NB4 (cell line): ENCODE measurements at regions not wholly inside any gene's neighbourhood (a gene's known extent, or its start where the extent isn't known, plus 50 kb on each side); places are given as distances from the start of the nearest gene placed in this dataset.

Experiments
- MAX ChIP-seq: IDR thresholded peaks from 2 replicates; pipeline ENCODE4 v1.6.1; 2011; ENCODE audit warnings: low read depth, low read length
- MYC ChIP-seq: IDR thresholded peaks from 2 replicates; pipeline ENCODE4 v1.6.1; 2011; ENCODE audit warnings: low read depth, low read length
- POLR2A ChIP-seq: IDR thresholded peaks from 2 replicates; pipeline ENCODE4 v1.6.1; 2011; ENCODE audit warnings: mild to moderate bottlenecking; ENCODE audit not compliant: insufficient read length; ENCODE audit errors: extremely low read depth
- TF ChIP-seq, protein P1 (sequence below): IDR thresholded peaks from one replicate; pipeline ENCODE4 v1.5.1; 2012; ENCODE audit warnings: low read depth, low read length

DNA sequence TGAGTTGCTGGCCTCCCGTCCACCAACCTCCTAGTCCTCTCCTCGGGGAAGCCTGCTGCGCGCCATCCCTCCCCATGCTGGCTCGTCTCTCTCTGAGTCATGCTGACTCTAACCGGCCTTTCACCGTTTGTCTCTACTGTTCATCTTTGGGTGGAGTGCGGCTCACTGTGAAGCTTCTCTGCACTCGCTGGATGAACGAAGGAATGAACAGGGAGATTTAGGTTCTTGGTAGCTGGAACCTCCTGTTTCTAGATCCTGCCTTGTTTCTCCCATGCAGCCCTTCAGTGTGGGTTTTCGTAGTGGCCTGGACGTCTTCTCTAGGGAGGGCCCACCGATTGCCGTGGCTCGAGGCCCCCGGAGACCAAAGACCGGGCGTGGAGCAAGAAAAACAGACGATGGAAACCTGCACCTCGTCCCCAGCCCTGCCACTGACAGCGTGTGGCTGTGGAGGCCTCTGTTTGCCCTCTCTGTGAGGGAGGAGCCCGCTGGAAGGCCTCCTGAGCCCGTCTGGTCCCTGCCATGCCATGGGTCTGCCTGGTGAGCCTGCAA, 227.6 kb upstream of the C1orf174 start:
- TF ChIP-seq, protein P1, sequence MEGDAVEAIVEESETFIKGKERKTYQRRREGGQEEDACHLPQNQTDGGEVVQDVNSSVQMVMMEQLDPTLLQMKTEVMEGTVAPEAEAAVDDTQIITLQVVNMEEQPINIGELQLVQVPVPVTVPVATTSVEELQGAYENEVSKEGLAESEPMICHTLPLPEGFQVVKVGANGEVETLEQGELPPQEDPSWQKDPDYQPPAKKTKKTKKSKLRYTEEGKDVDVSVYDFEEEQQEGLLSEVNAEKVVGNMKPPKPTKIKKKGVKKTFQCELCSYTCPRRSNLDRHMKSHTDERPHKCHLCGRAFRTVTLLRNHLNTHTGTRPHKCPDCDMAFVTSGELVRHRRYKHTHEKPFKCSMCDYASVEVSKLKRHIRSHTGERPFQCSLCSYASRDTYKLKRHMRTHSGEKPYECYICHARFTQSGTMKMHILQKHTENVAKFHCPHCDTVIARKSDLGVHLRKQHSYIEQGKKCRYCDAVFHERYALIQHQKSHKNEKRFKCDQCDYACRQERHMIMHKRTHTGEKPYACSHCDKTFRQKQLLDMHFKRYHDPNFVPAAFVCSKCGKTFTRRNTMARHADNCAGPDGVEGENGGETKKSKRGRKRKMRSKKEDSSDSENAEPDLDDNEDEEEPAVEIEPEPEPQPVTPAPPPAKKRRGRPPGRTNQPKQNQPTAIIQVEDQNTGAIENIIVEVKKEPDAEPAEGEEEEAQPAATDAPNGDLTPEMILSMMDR = no peak
- TF ChIP-seq POLR2A (no peak), MYC (no peak), MAX (no peak)
